ENCODE measurements at regions not wholly inside any gene's neighbourhood (a gene's known extent, or its start where the extent isn't known, plus 50 kb on each side); places are given as distances from the start of the nearest gene placed in this dataset.
"Not testable (repeated sequence)": the region's sequence is repeated elsewhere in the genome, so short reads cannot be mapped to it uniquely, and the experiment has no call there.

DNA sequence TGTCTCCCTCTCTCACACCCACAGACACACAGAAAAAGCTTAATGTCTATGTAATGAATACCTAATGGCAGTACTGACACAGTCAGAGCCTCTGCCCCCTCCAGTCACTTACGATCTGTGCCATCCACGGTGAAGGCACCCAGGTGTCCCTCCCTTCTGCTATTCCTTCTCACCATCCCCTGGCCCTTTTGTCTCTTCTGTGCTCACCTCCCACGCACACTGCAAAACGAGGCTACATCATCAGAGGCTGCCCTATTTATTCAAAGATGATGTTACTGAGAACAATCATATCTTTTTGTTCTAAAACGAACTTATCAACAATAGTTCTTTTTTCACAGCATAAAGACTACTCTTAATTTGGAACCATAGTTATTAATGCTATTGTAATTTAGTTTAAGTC is 246.9 kb upstream of the MKLN1 start:
- Histone ChIP-seq H3K36me3 (ENCODE audit: insufficient read depth, low read length) (peaks cover 20% of the 10 kb centered on the region), H3K9me3 (replicated peaks; ENCODE audit: low read length) (no peaks in the 10 kb centered on the region), H3K4me3 (ENCODE audit: low read length) (no peak overlapping the region), H3K4me2 (ENCODE audit: low read length) (no peak overlapping the region), H3K4me1 (ENCODE audit: control insufficient read depth, insufficient read depth, low read length) (peaks cover 20% of the 10 kb centered on the region), H3K9ac (ENCODE audit: low read depth, low read length) (no peak overlapping the region), H3K27me3 (ENCODE audit: control insufficient read depth, insufficient read depth, low read length) (no peaks in the 10 kb centered on the region)

DNA sequence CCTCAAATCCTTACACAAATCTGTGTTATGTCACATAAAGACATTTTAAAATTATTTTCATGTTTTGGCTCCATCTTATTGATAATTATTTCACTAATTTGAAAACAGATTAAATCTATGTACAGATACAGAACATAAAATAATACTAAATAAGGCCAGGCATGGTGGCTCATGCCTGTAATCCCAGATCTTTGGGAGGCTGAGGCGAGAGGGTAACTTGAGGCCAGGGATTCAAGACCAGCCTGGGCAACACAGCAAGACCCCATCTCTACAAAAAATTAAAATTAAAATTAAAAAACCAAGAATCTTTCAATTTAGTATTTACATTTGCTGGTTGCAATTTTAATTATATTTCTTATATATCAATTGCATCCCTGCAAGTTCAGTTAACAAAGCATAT is 246.4 kb upstream of the MKLN1 start:
- peaks cover 15% of the 10 kb centered on the region for H3K4me1 ChIP-seq (ENCODE audit: control insufficient read depth, insufficient read depth, low read length)
- H3K9ac ChIP-seq (ENCODE audit: low read depth, low read length): no peak overlapping the region
- H3K4me3 ChIP-seq (ENCODE audit: low read length): no peak overlapping the region
- no peak overlapping the region for H3K4me2 ChIP-seq (ENCODE audit: low read length)
- peaks cover 20% of the 10 kb centered on the region for H3K36me3 ChIP-seq (ENCODE audit: insufficient read depth, low read length)
- no peaks in the 10 kb centered on the region for H3K27me3 ChIP-seq (ENCODE audit: control insufficient read depth, insufficient read depth, low read length)
- no peaks in the 10 kb centered on the region for H3K9me3 ChIP-seq (replicated peaks; ENCODE audit: low read length)

DNA sequence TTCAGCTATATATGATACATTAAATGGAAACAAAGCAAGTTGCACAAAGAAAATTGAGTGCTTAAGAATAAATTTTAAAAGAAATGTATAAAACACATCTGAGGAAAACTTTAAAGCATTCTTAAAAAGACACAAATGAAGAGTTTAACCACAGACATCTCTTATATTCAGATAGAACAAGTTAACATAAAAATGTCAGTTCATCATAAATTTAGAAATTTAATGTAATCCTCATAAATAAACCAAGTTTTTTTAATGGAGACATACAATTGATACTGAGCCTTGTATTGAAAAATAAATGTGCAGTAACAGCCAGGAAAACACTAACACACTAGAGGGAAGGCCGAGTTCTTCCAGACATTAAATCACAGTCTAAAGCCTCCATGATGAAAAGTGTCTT is 243.9 kb upstream of the MKLN1 start:
- H3K4me3 ChIP-seq (ENCODE audit: low read length): no peak overlapping the region
- H3K4me1 ChIP-seq (ENCODE audit: control insufficient read depth, insufficient read depth, low read length): no peaks in the 10 kb centered on the region
- no peak overlapping the region for H3K9ac ChIP-seq (ENCODE audit: low read depth, low read length)
- H3K9me3 ChIP-seq (replicated peaks; ENCODE audit: low read length): no peaks in the 10 kb centered on the region
- H3K27me3 ChIP-seq (ENCODE audit: control insufficient read depth, insufficient read depth, low read length): no peaks in the 10 kb centered on the region
- H3K4me2 ChIP-seq (ENCODE audit: low read length): no peak overlapping the region
- peaks cover 18% of the 10 kb centered on the region for H3K36me3 ChIP-seq (ENCODE audit: insufficient read depth, low read length)

DNA sequence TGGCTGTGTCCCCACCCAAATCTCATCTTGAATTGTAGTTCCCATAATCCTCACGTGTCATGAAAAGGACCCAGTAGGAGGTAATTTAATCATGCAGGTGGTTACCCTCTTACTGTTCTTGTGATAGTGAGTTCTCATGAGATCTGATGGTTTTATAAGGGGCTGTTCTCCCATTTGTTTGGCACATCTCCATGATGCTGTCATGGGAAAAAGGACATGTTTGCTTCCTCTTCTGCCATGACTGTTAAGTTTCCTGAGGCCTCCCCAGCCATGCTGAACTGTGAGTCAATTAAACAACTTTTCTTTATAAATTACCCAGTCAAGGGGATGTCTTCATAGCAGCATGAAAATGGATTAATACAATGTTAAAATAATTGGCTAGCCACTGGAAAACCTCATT is 243.3 kb upstream of the MKLN1 start:
- H3K27me3 ChIP-seq (ENCODE audit: control insufficient read depth, insufficient read depth, low read length); H3K4me3 ChIP-seq (ENCODE audit: low read length); H3K9ac ChIP-seq (ENCODE audit: low read depth, low read length); H3K9me3 ChIP-seq (replicated peaks; ENCODE audit: low read length); H3K4me1 ChIP-seq (ENCODE audit: control insufficient read depth, insufficient read depth, low read length); H3K4me2 ChIP-seq (ENCODE audit: low read length): not testable (repeated sequence)
- H3K36me3 ChIP-seq (ENCODE audit: insufficient read depth, low read length): peaks cover 16% of the 10 kb centered on the region

DNA sequence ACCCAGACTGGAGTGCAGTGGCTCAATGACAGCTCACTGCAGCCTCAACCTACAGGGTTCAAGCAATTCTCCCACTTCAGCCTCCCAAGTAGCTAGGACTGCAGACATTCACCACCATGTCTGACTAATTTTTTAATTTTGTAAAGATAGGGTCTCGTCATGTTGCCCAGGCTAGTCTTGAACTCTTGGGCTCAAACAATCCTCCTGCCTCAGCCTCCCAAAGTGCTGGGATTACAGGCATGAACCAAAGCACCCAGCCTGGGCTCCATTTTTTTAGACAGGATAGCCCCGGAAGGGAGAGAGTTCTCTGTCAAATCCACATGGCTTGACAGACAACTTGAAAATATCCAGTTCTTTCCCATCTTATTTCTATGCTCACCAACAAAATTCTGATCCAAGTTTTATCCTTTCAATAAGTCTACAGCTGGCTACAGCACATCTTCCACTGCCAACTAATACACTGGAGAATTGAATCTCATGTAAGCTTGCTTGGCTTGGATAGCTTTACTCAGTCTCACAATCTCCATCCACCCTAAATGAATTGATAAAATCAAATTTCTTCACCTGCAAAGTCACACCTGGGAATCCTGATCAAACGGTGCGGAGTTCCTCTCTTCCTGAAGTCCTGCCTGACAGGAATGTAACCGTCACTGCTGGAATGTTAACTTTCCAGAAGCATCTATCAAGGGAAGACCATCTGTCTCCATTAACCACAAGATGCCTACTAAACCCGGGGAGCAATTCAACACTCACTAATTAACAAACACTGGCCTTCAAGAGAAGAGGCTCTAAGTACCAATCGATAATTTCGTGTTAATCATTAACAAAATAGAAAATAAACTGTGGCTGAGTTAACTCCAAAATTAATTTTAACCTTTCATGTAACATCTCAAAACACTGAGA is 239.7 kb upstream of the MKLN1 start:
- Histone ChIP-seq H3K27me3 (ENCODE audit: control insufficient read depth, insufficient read depth, low read length) (no peaks in the 10 kb centered on the region), H3K9me3 (replicated peaks; ENCODE audit: low read length) (no peaks in the 10 kb centered on the region), H3K4me1 (ENCODE audit: control insufficient read depth, insufficient read depth, low read length) (no peaks in the 10 kb centered on the region), H3K4me2 (ENCODE audit: low read length) (no peak overlapping the region), H3K36me3 (ENCODE audit: insufficient read depth, low read length) (peaks cover 14% of the 10 kb centered on the region), H3K4me3 (ENCODE audit: low read length) (no peak overlapping the region), H3K9ac (ENCODE audit: low read depth, low read length) (no peak overlapping the region)

DNA sequence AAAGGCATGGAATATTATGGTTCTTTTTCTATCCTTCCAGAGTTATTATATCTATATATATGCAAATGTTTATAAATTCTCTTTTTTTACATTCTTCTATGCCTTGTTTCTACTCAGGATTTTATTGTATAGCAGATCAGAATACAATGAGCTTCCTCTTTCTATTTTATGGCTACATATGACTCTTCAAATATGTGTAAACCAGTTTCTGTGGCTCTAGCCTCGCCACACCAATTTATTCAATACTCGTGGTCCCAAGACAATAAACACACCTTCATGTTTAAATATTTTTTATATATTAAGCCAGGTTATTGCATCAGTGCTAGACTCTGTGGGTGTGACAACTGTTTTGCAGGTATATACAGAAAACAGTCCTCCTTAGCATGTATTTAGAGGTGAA is 237.5 kb upstream of the MKLN1 start:
- H3K36me3 ChIP-seq (ENCODE audit: insufficient read depth, low read length): peaks cover 21% of the 10 kb centered on the region
- H3K4me2 ChIP-seq (ENCODE audit: low read length): no peak overlapping the region
- no peaks in the 10 kb centered on the region for H3K27me3 ChIP-seq (ENCODE audit: control insufficient read depth, insufficient read depth, low read length)
- H3K9me3 ChIP-seq (replicated peaks; ENCODE audit: low read length): no peaks in the 10 kb centered on the region
- peaks cover 2% of the 10 kb centered on the region for H3K4me1 ChIP-seq (ENCODE audit: control insufficient read depth, insufficient read depth, low read length)
- H3K4me3 ChIP-seq (ENCODE audit: low read length): no peak overlapping the region
- no peak overlapping the region for H3K9ac ChIP-seq (ENCODE audit: low read depth, low read length)

DNA sequence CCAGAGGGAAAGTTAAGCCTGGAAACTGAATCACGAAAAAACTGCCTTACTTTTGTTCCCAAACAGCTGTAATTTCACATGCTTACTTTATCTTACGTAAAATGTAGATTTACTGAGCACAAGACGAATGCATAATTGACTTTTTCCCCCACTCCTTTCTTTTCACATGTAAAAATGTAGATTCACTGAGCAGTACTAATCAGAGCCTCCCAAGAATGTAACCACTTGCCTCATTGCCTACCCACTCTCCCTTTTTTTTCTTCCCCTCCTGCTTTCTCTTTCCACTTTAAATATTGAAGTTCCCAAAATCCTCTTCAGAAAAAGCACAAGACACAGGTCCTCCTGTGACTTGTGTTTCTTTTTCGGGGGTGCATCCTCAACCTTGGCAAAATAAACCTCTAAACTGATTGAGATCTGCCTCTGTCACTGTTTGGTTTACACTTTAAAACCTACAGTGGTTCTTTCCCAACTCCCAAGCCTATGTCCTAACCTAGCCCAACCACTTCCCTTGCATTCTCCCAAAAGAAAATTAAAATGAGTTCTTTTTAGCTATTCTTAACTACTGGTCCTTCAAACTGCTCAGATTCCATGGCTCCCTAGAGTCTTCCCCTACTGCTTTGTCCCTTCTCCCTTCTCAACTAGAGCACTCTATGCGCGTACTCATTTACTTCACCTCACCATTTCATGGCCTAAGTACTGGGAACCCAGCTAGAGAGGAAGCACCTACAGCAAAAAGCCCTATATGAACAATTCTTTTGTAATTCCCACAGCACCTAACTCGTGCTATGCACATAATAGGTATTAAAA is 236.6 kb upstream of the MKLN1 start:
- Histone ChIP-seq H3K9me3 (replicated peaks; ENCODE audit: low read length) (no peaks in the 10 kb centered on the region), H3K9ac (ENCODE audit: low read depth, low read length) (no peak overlapping the region), H3K4me2 (ENCODE audit: low read length) (no peak overlapping the region), H3K4me1 (ENCODE audit: control insufficient read depth, insufficient read depth, low read length) (peaks cover 6% of the 10 kb centered on the region), H3K36me3 (ENCODE audit: insufficient read depth, low read length) (peaks cover 21% of the 10 kb centered on the region), H3K27me3 (ENCODE audit: control insufficient read depth, insufficient read depth, low read length) (no peaks in the 10 kb centered on the region), H3K4me3 (ENCODE audit: low read length) (no peak overlapping the region)

DNA sequence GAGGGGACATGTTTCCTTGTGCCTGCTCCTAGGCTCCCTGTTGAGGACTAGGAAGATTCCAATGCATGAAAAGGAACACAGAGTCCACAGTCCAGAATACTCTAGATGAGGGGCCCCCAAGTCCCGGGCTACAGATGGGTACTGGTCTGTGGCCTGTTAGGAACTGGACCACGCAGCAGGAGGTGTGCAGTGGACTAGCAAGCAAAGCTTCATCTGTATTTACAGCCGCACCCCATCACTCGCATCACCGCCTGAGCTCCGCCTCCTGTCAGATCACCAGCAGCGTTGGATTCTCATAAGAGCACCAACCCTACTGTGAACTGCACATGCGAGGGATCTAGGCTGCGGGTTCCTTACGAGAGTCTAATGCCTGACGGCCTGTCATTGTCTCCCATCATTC is 233.0 kb upstream of the MKLN1 start:
- H3K36me3 ChIP-seq (ENCODE audit: insufficient read depth, low read length): peaks cover 20% of the 10 kb centered on the region
- H3K4me3 ChIP-seq (ENCODE audit: low read length): no peak overlapping the region
- no peaks in the 10 kb centered on the region for H3K9me3 ChIP-seq (replicated peaks; ENCODE audit: low read length)
- no peaks in the 10 kb centered on the region for H3K27me3 ChIP-seq (ENCODE audit: control insufficient read depth, insufficient read depth, low read length)
- H3K4me2 ChIP-seq (ENCODE audit: low read length): no peak overlapping the region
- H3K9ac ChIP-seq (ENCODE audit: low read depth, low read length): no peak overlapping the region
- peaks cover 6% of the 10 kb centered on the region for H3K4me1 ChIP-seq (ENCODE audit: control insufficient read depth, insufficient read depth, low read length)

DNA sequence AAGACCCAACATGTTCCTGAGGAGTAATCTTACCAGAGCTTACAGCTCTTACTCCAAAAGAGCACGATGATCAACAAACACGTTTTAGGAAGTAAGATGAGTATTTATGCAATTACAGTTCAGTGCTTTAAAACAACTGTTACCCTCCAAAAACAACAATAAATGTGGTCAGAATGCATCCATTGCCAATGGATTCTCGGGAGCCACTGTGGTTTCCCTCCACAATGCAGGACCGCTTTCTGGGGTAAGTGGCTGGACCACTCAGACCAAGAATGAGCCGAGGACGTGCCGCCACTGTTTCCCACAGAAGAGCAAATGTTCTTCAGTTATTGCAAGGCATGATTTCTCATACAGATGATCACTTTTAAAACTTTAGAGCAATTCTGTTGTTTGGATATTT is 232.3 kb upstream of the MKLN1 start:
- Histone ChIP-seq H3K4me2 (ENCODE audit: low read length) (no peak overlapping the region), H3K27me3 (ENCODE audit: control insufficient read depth, insufficient read depth, low read length) (no peaks in the 10 kb centered on the region), H3K9ac (ENCODE audit: low read depth, low read length) (no peak overlapping the region), H3K36me3 (ENCODE audit: insufficient read depth, low read length) (peaks cover 19% of the 10 kb centered on the region), H3K4me1 (ENCODE audit: control insufficient read depth, insufficient read depth, low read length) (peaks cover 6% of the 10 kb centered on the region), H3K4me3 (ENCODE audit: low read length) (no peak overlapping the region), H3K9me3 (replicated peaks; ENCODE audit: low read length) (no peaks in the 10 kb centered on the region)

DNA sequence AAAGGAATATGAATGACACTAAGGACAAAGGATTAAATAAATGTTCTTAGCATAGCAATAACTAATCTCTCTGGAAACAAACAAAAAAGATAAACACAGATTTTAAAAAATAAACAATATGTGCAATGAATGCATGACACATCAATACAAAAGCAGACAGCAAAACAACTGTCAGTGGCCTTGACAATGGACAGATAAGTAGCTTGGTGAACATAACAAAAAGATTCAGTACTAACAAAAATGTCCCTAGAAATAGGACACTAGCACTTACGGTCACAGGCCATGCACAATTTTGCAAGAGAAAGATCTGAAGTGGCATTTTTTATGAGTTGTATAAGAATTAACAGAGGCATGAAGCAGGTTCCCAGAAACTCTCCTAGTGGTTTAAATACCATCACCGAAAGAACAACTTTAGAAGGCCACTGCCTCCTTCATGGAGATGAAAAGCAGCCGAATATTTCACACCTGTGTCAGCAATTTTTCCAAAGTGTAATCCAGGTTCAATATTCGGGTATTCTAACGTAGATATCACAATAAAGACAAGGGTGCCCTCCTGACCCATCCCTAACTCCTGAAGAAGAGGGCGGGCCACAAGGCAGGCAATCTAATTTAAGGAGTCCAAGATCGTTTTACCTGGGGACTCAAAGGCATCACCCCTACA is 231.3 kb upstream of the MKLN1 start:
- Histone ChIP-seq H3K27me3 (ENCODE audit: control insufficient read depth, insufficient read depth, low read length) (no peaks in the 10 kb centered on the region), H3K9ac (ENCODE audit: low read depth, low read length) (no peak overlapping the region), H3K4me2 (ENCODE audit: low read length) (no peak overlapping the region), H3K4me1 (ENCODE audit: control insufficient read depth, insufficient read depth, low read length) (peaks cover 6% of the 10 kb centered on the region), H3K9me3 (replicated peaks; ENCODE audit: low read length) (no peaks in the 10 kb centered on the region), H3K36me3 (ENCODE audit: insufficient read depth, low read length) (peaks cover 28% of the 10 kb centered on the region), H3K4me3 (ENCODE audit: low read length) (no peak overlapping the region)

DNA sequence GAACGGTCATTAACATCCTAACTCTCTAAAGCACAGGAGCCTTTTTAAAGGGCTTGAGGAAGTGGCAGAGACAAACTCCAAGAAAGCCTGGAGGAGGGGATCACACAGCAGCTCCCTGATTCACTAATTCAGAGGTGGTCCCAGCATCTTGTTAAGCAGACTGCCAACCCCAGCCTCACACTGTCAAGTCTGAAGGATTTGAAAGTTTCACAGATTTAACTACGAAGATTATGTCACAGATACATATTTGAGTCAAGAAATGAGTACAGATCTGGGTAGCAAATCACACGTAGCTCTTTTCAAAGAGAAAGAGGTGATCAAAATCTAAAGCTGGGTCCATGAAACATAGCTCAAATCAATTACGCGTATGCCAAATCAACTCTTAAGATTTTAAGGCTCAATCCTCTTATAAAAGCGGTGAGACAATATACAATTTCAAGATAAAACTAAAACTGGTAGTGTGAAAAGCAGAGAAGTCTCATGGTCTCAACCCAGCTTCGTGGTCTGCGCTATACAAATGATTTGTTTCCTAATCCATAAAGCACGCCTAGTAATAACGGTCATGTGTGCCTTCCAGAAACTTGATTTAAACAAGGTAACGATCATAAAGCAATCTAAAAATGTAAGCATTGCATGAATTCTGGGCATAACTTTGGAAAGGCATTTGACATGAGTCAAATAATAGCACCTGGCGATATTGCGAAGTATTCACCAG is 229.9 kb upstream of the MKLN1 start:
- peaks cover 6% of the 10 kb centered on the region for H3K4me1 ChIP-seq (ENCODE audit: control insufficient read depth, insufficient read depth, low read length)
- H3K4me3 ChIP-seq (ENCODE audit: low read length): no peak overlapping the region
- H3K27me3 ChIP-seq (ENCODE audit: control insufficient read depth, insufficient read depth, low read length): no peaks in the 10 kb centered on the region
- peaks cover 26% of the 10 kb centered on the region for H3K36me3 ChIP-seq (ENCODE audit: insufficient read depth, low read length)
- H3K9me3 ChIP-seq (replicated peaks; ENCODE audit: low read length): no peaks in the 10 kb centered on the region
- H3K4me2 ChIP-seq (ENCODE audit: low read length): no peak overlapping the region
- H3K9ac ChIP-seq (ENCODE audit: low read depth, low read length): no peak overlapping the region

Data from skeletal muscle satellite cell (primary cell).